HEK293 (cell line): ENCODE measurements at regions not wholly inside any gene's neighbourhood (a gene's known extent, or its start where the extent isn't known, plus 50 kb on each side); places are given as distances from the start of the nearest gene placed in this dataset.

ENCODE experiments used
- CTCF ChIP-seq: fragments of 450-650 bp; formaldehyde crosslinking; IDR thresholded peaks from 2 replicates; pipeline ENCODE4 v1.5.1; 2016; ENCODE audit warnings: missing biosample characterization, missing genetic modification characterization
- OVOL3 ChIP-seq: fragments of 450-650 bp; formaldehyde crosslinking; IDR thresholded peaks from 2 replicates; pipeline ENCODE4 v1.5.1; 2016; ENCODE audit warnings: missing biosample characterization, missing genetic modification characterization
- SP3 ChIP-seq: fragments of 450-650 bp; formaldehyde crosslinking; IDR thresholded peaks from 2 replicates; pipeline ENCODE4 v1.5.1; 2016; ENCODE audit warnings: missing biosample characterization, missing genetic modification characterization
- TCF7L2 ChIP-seq: IDR thresholded peaks from 2 replicates; pipeline ENCODE4 v1.6.1; 2011; ENCODE audit warnings: low read depth, mild to moderate bottlenecking, inconsistent platforms, low read length, moderate library complexity, borderline replicate concordance
- ZIC2 ChIP-seq: fragments of 450-650 bp; formaldehyde crosslinking; IDR thresholded peaks from 2 replicates; pipeline ENCODE4 v1.5.1; 2016; ENCODE audit warnings: missing biosample characterization, missing genetic modification characterization
- ZNF140 ChIP-seq: fragments of 450-650 bp; formaldehyde crosslinking; IDR thresholded peaks from 2 replicates; pipeline ENCODE4 v1.5.1; 2016; ENCODE audit warnings: missing biosample characterization, missing genetic modification characterization
- ZNF157 ChIP-seq: fragments of 450-650 bp; formaldehyde crosslinking; IDR thresholded peaks from 2 replicates; pipeline ENCODE4 v1.5.1; 2016; ENCODE audit warnings: missing biosample characterization, missing genetic modification characterization

- TF ChIP-seq OVOL3 (tag by site-specific recombination) (no peak), CTCF (no peak), TCF7L2 (no peak), SP3 (no peak), ZNF140 (tag by site-specific recombination) (no peak), ZIC2 (no peak), ZNF157 (tag by site-specific recombination) (no peak)
Observed at GRCh38 chr6:47396401-47397069, 81.1 kb upstream of the CD2AP start.
